ENCODE measurements at regions not wholly inside any gene's neighbourhood (a gene's known extent, or its start where the extent isn't known, plus 50 kb on each side); places are given as distances from the start of the nearest gene placed in this dataset.

- Histone ChIP-seq H2BK15ac (ENCODE audit: low read depth, low read length) (no peak overlapping the region), H3K9me3 (ENCODE audit: control insufficient read depth, low read depth, low read length) (no peaks in the 10 kb centered on the region), H3K23ac (ENCODE audit: insufficient read length, low read depth, low read length) (no peak overlapping the region), H3K4me1 (ENCODE audit: insufficient read depth, low read length) (no peaks in the 10 kb centered on the region), H2BK20ac (ENCODE audit: low read depth, low read length, poor library complexity, severe bottlenecking) (no peak overlapping the region), H4K91ac (ENCODE audit: insufficient read length, low read depth, low read length) (no peak overlapping the region), H4K8ac (replicated peaks; ENCODE audit: insufficient read length, low read depth, low read length) (no peak overlapping the region), H2AFZ (ENCODE audit: low read length) (no peak overlapping the region), H3K18ac (ENCODE audit: insufficient read length, low read depth, low read length) (no peak overlapping the region), H3K9ac (ENCODE audit: extremely low read depth, insufficient read length, low read length) (no peak overlapping the region), H3T11ph (ENCODE audit: low read length) (no peak overlapping the region), H4K5ac (ENCODE audit: insufficient read length, low read depth, low read length) (no peak overlapping the region), H3K4me2 (ENCODE audit: insufficient read depth, insufficient read length, low read length) (no peak overlapping the region), H2BK5ac (ENCODE audit: insufficient read length, low read length) (no peak overlapping the region), H3K23me2 (ENCODE audit: insufficient read length, low read depth, low read length, poor library complexity, severe bottlenecking) (no peaks in the 10 kb centered on the region), H3K27me3 (ENCODE audit: insufficient read depth, low read length) (no peaks in the 10 kb centered on the region), H2BK12ac (ENCODE audit: insufficient read length, low read depth, low read length) (no peak overlapping the region), H3K79me2 (ENCODE audit: insufficient read depth, low read length) (no peaks in the 10 kb centered on the region), H2BK120ac (ENCODE audit: low read depth, low read length, poor library complexity, severe bottlenecking) (no peak overlapping the region), H3K79me1 (ENCODE audit: insufficient read depth, low read depth, low read length, poor library complexity, severe bottlenecking) (no peaks in the 10 kb centered on the region), H3K27ac (ENCODE audit: insufficient read length, low read depth, low read length) (no peak overlapping the region), H4K20me1 (ENCODE audit: control insufficient read depth, insufficient read depth, insufficient read length) (no peaks in the 10 kb centered on the region), H3K14ac (ENCODE audit: insufficient read depth, low read length) (no peak overlapping the region), H2AK5ac (ENCODE audit: insufficient read length, low read length) (no peak overlapping the region), H3K4ac (ENCODE audit: low read depth, low read length) (no peak overlapping the region), H3K56ac (ENCODE audit: insufficient read length, low read depth, low read length) (no peak overlapping the region)
- Mint-ChIP-seq H3K9me3 (no peaks in the 10 kb centered on the region; a peak in 1 of 5 replicates), H3K4me1 (no peaks in the 10 kb centered on the region), H3K4me3 (no peak overlapping the region), H3K36me3 (ENCODE audit: insufficient read depth in 1 of 3, low read depth in 3 of 3) (peaks cover 0 to 1% (median 0%) of the 10 kb centered on the region in 3 experiments; a peak in 1 of 7 replicates), H3K27me3 (ENCODE audit: low read depth) (no peaks in the 10 kb centered on the region), H3K27ac (no peak overlapping the region)
- no peak for TF ChIP-seq CTCF (conservative IDR thresholded peaks at IDR 0.05)
- no peak for DNase-seq
- no CpG with 5 or more reads among the region's 3 CpGs for WGBS (ENCODE audit: extremely low coverage, insufficient read length, low lambda C conversion rate)
These were observed 100.5 kb downstream of the NAA11 start for GRCh38 chr4:79225360-79225759.

Data from H9 (cell line).